H1 (cell line): ENCODE measurements at regions not wholly inside any gene's neighbourhood (a gene's known extent, or its start where the extent isn't known, plus 50 kb on each side); places are given as distances from the start of the nearest gene placed in this dataset.

Source experiments
- CEBPB ChIP-seq: IDR thresholded peaks from 2 replicates; pipeline ENCODE4 v1.6.1; 2012; ENCODE audit warnings: low read depth, low read length
- EGR1 ChIP-seq: IDR thresholded peaks from 2 replicates; pipeline ENCODE4 v1.6.1; 2011; ENCODE audit warnings: low read depth, low read length, borderline replicate concordance
- FOSL1 ChIP-seq: IDR thresholded peaks from 2 replicates; pipeline ENCODE4 v1.6.1; 2011; ENCODE audit warnings: mild to moderate bottlenecking, low read depth, low read length, moderate library complexity; ENCODE audit not compliant: insufficient read depth
- GTF2F1 ChIP-seq: IDR thresholded peaks from 2 replicates; pipeline ENCODE4 v1.6.1; 2012; ENCODE audit warnings: low read depth, low read length, improper control_type of control experiment, borderline replicate concordance
- HDAC6 ChIP-seq: IDR thresholded peaks from one replicate; pipeline ENCODE4 v1.7.1; 2012; ENCODE audit warnings: low read depth, mild to moderate bottlenecking, inconsistent platforms, low read length, moderate library complexity
- POLR2A ChIP-seq, 2 experiments: IDR thresholded peaks; 1 replicate in 1 of 2; 2 replicates in 1 of 2; pipeline ENCODE4 v1.6.1; 2011; ENCODE audit warnings: low read depth in 2 of 2, low read length in 2 of 2, mild to moderate bottlenecking in 2 of 2; ENCODE audit errors: control extremely low read depth in 1 of 2
- SIN3A ChIP-seq, 2 experiments: IDR thresholded peaks in 1 of 2; conservative IDR thresholded peaks in 1 of 2; 2 replicates each; pipeline ENCODE4 v1.6.1; 2011 to 2012; ENCODE audit warnings: low read length in 2 of 2, improper control_type of control experiment in 1 of 2, low read depth in 1 of 2, mild to moderate bottlenecking in 1 of 2

DNA sequence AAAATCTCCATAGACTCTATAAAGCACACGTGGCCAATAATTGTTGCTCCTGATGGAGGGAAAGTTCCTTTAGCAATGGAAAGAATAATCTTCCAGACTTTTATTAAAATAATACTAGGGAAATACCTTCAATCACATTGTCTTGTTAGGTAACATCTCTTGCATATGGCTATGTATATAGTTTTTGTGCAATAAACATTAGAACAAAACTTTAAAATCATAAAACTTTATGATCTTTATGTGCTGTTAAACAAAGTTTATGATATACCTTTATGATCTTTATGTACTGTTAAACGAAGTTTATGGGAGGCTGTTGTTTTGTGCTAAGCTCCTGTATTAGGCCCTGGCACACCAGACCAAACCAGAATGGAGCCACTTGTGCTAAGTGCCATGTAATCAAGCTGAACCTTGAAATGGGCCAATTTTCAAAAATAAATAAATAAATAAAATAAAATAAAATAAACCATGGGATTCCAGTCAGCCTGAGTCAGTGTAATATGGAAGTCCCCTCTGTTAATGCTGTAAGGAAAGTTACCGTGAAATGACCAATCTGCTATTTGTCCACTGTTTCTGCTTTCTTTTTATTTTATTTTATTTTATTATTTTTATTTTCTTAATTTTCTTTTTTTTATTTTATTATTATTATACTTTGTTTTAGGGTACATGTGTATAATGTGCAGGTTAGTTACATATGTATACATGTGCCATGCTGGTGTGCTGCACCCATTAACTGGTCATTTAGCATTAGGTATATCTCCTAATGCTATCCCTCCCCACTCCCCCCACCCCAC lies 431.3 kb downstream of the SPATA31D1 start (continued):
- TF ChIP-seq GTF2F1 (no peak), SIN3A (conservative IDR thresholded peaks at IDR 0.05 in 1 of 2, IDR thresholded peaks at IDR 0.05 in 1 of 2; ENCODE audit: low read depth in 1 of 2, low read length in 2 of 2) (no peak), HDAC6 (no peak), FOSL1 (no peak), CEBPB (no peak), EGR1 (no peak), POLR2A (IDR thresholded peaks at IDR 0.05; ENCODE audit: control extremely low read depth in 1 of 2, low read depth in 2 of 2, low read length in 2 of 2) (no peak)
